ENCODE measurements at regions not wholly inside any gene's neighbourhood (a gene's known extent, or its start where the extent isn't known, plus 50 kb on each side); places are given as distances from the start of the nearest gene placed in this dataset.
"Not testable (repeated sequence)": the region's sequence is repeated elsewhere in the genome, so short reads cannot be mapped to it uniquely, and the experiment has no call there.

- DNase-seq = no peak
Observed at GRCh38 chr10:29746080-29746797, 111.5 kb upstream of the SVIL start.

GRCh38 chr10:29740981-29741545 is 106.3 kb upstream of the SVIL start:
- no peak for DNase-seq

DNA sequence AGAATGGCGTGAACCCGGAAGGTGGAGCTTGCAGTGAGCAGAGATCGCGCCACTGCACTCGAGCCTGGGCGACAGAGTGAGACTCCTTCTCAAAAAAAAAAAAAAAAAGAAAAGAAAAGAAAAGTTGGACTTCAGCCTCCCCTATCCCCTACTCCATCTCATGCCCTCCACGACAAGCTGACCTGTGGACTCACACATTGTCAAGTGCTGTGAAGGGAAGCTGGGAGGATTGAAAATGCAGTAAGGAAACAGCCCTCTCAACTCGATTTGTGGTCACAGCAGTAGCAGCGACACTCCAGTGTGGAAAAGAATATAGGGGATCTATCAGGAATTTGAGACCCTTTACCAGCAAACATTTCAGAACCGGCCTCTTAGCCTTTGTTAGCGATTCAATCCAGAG is 103.6 kb upstream of the SVIL start:
- no peak for DNase-seq

GRCh38 chr10:29737074-29737593 is 102.4 kb upstream of the SVIL start:
- peak; percentile 49 for DNase-seq

DNA sequence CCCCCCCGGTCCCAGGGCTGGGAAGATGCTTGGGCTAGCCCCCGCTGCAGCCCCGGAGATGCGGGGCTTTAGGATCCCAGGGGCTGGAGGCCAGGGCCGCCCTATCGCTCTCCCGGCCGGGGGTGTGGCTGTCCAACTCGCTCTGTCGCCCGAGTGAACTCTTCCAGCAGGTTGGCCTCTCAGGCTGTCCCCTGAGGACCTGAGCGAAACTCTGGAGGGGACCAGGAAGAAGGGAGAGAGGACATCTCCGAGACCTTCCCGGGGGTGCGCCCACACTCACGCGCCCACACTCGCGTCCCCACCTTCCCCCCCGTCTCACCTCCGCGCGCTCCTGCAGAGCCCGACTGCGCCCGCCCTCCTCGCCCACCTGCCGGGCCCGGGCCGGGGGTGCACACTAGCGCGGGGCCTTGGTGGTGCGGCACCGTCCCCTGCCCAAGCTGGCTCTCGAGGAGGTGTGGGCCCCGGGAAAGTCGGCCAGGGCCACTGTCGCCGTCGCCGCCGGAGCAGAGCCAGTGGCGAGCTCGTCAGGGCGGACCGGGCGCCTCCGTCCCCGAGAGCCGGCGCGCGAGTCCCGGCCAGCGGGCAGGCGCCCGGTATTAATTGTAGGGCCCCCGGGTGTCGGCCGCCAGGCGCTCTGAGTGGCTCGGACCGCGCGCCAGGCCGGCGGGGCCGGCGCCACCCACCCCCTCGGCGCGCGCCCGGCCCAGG is 101.7 kb upstream of the SVIL start:
- peak; percentile 42 for DNase-seq

GRCh38 chr10:29735628-29736365 is 101.0 kb upstream of the SVIL start:
- peak; percentile 91 for DNase-seq

- DNase-seq = peak; percentile 69
Observed at GRCh38 chr10:29734962-29735627, 100.3 kb upstream of the SVIL start.

GRCh38 chr10:29734640-29734961 is 99.8 kb upstream of the SVIL start:
- no peak for DNase-seq

- DNase-seq = no peak
Observed at GRCh38 chr10:29733323-29733722, 98.6 kb upstream of the SVIL start.

DNA sequence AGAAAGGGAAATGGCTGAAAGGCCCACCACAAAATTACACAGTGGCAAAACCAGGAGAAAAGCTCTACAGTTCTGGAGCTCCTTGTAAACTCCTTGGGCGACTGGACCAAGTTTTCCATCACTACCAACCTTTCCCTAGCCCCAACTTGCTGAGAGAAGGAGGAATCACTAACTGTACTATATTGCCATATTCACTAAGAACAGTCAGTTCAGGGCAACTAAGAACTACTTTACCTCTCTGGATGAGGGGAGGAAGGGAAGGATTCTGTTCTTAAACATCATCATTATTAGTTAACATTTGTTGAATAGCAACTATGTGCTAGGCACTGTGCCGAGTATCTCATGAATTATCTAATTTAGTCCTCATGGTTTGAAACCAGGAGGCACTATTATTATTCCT is 98.1 kb upstream of the SVIL start:
- DNase-seq = no peak

- no peak for DNase-seq
Observed at GRCh38 chr10:29731760-29732159, 97.0 kb upstream of the SVIL start.

GRCh38 chr10:29730969-29731368 is 96.2 kb upstream of the SVIL start:
- no peak for DNase-seq

DNA sequence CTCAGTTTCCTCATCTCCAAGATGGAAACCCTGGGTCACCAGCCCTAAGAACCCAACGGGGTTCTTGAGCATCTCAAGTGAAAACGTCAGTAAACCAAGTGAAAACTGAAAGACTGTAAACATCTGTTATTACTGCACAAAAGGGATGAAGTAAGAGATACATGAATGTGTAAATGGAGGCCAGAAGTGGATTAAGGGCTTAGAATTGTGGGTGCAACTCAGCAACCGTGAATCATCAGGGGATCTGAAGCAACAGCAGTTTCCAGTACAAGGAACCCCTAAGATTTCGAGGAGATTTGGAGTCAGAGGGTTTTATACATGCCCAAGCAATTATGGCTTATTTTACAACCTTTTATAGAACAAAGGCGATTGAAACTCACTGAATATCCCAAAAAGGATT is 95.7 kb upstream of the SVIL start:
- no peak for DNase-seq

DNA sequence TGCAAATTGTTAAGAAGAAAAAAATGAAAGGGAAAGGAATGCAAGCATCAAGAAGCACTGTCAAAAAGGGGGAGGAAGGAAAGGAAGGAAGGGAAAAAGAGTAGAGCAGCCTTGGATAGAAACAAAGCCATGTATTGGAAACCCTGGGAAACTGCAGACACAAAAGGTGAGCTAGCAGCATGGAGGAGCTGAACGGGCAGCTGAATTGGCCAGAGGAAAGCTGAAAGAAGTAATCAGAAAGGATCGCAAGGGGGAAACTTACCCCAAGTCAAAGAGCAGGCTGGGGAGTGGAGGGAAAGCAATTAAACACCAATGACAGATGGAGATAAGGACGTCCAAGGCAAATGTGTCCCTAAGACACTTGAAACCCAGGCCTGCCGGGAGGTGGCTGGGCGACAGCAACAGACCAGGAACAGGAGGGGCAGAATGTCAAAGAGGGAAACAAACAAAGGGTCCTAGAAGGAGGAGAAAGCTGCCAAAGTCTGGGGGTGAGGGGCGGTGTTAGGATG is 93.8 kb upstream of the SVIL start:
- no peak for DNase-seq

DNA sequence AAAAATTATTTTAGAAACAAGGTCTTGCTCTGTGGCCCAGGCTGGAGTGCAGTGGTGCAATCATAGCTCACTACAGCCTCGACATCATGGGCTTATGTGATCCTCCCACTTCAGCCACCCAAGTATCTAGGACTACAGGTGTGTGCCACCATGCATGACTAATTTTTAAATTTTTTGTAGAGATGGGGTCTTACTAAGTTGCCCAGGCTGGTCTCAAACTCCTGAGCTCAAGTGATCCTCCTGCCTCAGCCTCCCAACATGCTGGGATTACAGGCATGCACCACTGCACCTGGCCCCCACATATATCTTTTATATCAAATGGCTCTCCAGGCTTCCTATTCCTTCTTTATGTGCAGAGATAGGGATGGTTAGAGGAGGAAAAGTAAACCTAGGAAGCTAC is 91.2 kb upstream of the SVIL start:
- not testable (repeated sequence) for DNase-seq

DNA sequence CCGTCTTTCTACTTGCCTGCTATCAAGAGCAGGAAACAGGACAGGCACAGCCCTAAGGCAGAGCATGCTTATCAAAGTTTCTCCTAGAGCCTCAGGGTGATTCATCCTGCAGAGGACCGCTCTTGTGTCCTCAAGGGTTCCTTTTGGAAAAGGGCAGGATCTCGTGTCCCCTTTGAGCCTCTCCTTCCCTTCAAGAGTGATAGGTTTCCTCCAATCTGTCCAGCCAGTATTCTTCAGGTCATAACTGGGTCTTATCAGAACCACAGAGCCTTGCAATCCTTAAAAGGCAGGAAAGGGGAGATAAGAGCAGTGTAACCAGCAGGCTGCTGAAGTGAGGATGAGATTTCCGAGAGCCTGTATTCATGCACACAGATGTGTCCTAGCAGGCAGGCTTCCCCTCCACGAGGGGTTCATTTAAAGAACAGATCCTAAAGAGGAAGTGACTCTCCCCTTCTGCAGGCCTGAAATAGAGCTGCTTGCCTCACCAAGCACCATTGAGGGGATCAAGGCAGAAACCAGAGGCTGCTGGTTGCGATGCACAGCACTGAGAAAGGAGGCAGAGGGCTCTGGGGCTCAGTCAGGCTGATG is 90.5 kb upstream of the SVIL start:
- DNase-seq = no peak

DNA sequence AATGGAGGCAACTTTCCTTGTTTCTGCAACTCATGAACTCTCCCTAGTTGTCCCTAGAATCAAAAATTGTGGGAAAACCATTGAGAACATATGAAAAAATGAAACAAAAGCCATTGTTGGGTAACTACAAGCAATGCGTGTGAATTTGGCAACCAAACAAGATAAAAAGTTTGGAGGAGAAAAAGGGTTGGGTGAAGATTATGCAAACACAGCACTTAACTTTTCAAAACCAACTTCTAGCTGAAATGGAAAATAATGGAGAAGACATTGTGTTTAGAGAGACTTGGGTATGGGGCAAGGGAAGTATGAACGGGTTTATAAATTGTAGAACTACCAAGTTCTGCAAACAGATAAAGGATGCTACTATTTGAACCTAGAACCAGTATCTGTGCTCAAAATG is 89.0 kb upstream of the SVIL start:
- DNase-seq = no peak

DNA sequence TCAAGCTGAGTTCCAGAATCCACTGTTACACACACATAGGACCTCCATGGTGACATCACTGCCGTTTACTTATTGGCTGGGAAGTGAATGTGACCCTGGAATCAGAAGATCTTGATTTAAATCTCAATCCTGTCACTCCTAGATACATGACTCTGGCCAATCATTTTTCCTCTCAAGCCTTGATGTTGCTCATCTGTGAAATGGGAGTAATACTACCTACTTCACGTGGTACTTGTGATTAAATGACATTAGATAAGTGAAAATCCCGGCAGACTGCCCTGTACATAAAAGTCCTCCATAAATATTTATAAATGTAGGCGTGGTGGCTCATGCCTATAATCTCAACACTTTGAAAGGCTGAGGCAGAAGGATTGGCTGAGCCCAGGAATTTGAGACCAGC is 88.0 kb upstream of the SVIL start:
- no peak for DNase-seq

- DNase-seq = no peak
Observed at GRCh38 chr10:29720149-29720548, 85.4 kb upstream of the SVIL start.

- no peak for DNase-seq
Observed at GRCh38 chr10:29719281-29719675, 84.5 kb upstream of the SVIL start.

DNA sequence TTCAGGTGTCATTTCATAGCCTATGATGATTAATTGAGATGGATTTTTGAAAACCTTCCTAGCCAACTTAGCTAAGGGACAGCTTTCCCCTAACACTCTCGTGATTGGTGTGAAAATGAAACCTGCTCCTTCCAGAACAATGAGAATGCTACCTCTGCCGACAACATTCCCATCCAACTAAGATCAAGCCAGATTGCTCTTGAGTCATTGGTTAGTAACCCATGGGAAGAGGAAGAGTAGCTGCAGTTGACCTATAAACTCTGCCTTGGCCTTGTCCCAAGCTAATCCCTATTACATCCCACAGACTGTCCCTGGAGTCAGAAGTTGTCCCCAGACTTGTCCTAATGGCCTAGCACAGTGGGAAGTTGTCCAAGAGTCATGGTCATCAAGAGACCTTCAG is 80.5 kb upstream of the SVIL start:
- no peak for DNase-seq

- no peak for DNase-seq
Observed at GRCh38 chr10:29714096-29714874, 79.5 kb upstream of the SVIL start.

All from stimulated activated CD8-positive, alpha-beta memory T cell treated with anti-CD3 and anti-CD28 coated beads, Interleukin-4, amount 100 ng/mL, for 48 hours (primary cell).